Nephron (organoid): ENCODE measurements at regions not wholly inside any gene's neighbourhood (a gene's known extent, or its start where the extent isn't known, plus 50 kb on each side); places are given as distances from the start of the nearest gene placed in this dataset.
"Not testable (repeated sequence)": the region's sequence is repeated elsewhere in the genome, so short reads cannot be mapped to it uniquely, and the experiment has no call there.

ENCODE experiments used
- H3K27ac Mint-ChIP-seq, 3 experiments: 2 replicates each; pipeline ENCODE4 v1.8.0; 2020; ENCODE audit warnings: mixed read lengths in 3 of 3, mild to moderate bottlenecking in 2 of 3, moderate library complexity in 1 of 3
- H3K27me3 Mint-ChIP-seq: 2 replicates; pipeline ENCODE4 v1.8.0; 2021; ENCODE audit warnings: low read depth, mild to moderate bottlenecking, moderate library complexity, mixed read lengths
- H3K36me3 Mint-ChIP-seq: 2 replicates; pipeline ENCODE4 v1.8.0; 2020; ENCODE audit warnings: low read depth, mixed read lengths
- H3K4me1 Mint-ChIP-seq: 2 replicates; pipeline ENCODE4 v1.8.0; 2020; ENCODE audit warnings: mixed read lengths
- H3K4me3 Mint-ChIP-seq, 3 experiments: 2 replicates each; pipeline ENCODE4 v1.8.0; 2020; ENCODE audit warnings: mild to moderate bottlenecking in 3 of 3, mixed read lengths in 3 of 3, moderate library complexity in 2 of 3
- H3K9me3 Mint-ChIP-seq: 2 replicates; pipeline ENCODE4 v1.8.0; 2020; ENCODE audit warnings: mixed read lengths
- TF ChIP-seq, protein P1 (sequence below), 3 experiments: fragments of 200-600 bp; sonication (generic); IDR thresholded peaks; one replicate each; pipeline ENCODE4 v1.5.0; 2021; ENCODE audit warnings: antibody characterized with exemption in 3 of 3; ENCODE audit not compliant: unreplicated experiment in 3 of 3

DNA sequence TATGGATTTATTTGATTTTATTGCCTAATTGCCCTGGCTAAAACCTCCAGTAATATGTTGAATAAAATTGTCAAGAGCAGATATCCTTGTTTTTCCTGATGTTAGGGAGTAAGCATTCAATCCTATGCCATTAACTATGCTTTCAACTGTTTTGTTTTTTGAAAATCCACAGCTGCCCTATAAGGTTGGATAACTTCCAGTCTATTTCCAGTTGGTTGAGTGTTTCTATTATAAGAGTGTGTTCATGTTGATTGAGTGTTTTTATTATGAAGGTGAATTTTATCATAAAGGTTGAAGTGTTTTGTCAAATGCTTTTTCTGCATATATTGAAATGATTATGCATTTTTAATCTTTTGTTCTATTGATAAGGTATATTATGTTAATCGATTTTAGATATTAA is 149.9 kb upstream of the SCN7A start:
- Mint-ChIP-seq H3K4me1 (no peaks in the 10 kb centered on the region), H3K4me3 (no peak overlapping the region), H3K9me3 (peaks cover 4% of the 10 kb centered on the region), H3K27me3 (peaks cover 3% of the 10 kb centered on the region), H3K27ac (no peak overlapping the region), H3K36me3 (no peaks in the 10 kb centered on the region)
- TF ChIP-seq, protein P1, sequence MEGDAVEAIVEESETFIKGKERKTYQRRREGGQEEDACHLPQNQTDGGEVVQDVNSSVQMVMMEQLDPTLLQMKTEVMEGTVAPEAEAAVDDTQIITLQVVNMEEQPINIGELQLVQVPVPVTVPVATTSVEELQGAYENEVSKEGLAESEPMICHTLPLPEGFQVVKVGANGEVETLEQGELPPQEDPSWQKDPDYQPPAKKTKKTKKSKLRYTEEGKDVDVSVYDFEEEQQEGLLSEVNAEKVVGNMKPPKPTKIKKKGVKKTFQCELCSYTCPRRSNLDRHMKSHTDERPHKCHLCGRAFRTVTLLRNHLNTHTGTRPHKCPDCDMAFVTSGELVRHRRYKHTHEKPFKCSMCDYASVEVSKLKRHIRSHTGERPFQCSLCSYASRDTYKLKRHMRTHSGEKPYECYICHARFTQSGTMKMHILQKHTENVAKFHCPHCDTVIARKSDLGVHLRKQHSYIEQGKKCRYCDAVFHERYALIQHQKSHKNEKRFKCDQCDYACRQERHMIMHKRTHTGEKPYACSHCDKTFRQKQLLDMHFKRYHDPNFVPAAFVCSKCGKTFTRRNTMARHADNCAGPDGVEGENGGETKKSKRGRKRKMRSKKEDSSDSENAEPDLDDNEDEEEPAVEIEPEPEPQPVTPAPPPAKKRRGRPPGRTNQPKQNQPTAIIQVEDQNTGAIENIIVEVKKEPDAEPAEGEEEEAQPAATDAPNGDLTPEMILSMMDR (IDR thresholded peaks at IDR 0.05; ENCODE audit: unreplicated experiment in 3 of 3): no peak

DNA sequence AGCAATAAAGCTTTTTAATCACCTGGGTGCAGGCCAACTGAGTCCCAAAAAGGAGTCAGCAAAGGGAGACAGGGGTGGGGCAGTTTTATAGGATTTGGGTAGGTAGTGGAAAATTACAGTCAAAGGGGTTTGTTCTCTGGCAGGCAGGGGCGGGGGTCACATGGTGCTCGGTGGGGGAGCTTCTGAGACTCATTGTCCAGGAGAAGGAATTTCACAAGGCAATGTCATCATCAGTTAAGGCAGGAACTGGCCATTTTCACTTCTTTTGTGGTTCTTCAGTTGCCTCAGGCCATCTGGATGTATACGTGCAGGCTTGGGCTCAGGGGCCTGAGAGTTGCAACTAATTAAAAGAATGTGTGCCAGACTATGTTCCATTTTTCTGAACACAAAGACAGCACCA is 147.5 kb upstream of the SCN7A start:
- H3K27ac Mint-ChIP-seq, H3K4me3 Mint-ChIP-seq, H3K4me1 Mint-ChIP-seq, H3K36me3 Mint-ChIP-seq, H3K27me3 Mint-ChIP-seq, H3K9me3 Mint-ChIP-seq: not testable (repeated sequence)

DNA sequence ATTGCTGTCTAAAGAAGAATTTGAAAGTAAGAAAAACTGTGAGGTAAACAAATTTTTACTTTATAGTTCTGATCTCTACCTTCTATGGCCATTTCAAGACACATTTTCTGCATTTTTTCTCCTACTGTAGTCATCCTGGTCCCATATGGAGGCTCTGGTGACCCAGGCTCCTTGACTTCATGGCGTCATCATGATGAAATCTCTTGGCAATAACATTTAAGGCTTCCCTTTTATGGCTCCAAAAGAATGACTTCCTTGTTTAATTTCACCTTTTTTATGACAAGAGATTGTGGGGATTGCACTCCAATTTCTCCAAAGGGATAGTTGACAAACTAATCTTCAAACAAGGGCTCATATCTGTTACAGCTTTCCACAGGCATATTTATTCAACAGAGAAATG is 143.0 kb upstream of the SCN7A start:
- Mint-ChIP-seq H3K4me3 (no peak overlapping the region), H3K9me3 (peaks cover 8% of the 10 kb centered on the region), H3K27me3 (peaks cover 3% of the 10 kb centered on the region), H3K4me1 (no peaks in the 10 kb centered on the region), H3K36me3 (no peaks in the 10 kb centered on the region), H3K27ac (no peak overlapping the region)
- TF ChIP-seq, protein P1 (IDR thresholded peaks at IDR 0.05; ENCODE audit: unreplicated experiment in 3 of 3): no peak

DNA sequence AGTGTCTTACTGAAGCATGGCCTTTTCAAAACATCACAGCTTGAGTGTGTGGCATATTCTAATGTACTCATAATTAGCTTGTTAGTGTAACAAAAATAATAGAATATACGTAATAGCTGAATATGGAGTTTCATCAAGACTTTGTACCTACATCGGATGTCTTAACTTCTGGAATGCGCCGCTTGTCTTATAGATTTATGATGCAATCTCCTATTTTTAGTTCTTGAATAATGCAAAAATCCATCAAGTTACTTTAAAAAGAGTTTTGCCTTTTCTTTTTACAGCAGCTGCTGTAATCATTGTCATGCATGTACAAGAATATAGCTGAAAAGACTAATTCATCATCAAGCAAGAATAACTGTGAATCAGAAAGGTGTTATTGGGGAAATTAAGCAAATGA is 140.7 kb upstream of the SCN7A start:
- no peaks in the 10 kb centered on the region for H3K4me1 Mint-ChIP-seq

DNA sequence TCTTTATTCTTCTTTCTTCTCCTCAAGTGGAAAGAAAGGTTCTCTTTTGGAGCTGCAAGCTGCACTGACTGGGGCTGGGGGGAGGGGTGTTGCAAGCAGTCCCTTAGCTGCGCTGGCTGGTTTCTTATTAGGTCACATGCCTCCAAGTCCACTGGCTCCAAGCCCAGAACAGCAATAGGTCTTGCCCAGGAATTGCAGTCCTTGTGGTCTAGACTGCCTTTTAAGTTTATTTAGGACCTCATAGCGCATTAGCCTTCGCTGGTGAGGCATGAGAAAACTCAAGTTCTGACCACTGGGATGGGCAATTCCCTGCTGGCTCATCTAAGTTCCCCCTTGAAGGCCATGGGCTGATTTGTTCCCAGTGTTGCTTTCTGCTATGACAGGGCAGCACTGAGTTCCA is 138.6 kb upstream of the SCN7A start:
- peaks cover 13% of the 10 kb centered on the region for H3K9me3 Mint-ChIP-seq
- H3K27ac Mint-ChIP-seq: no peak overlapping the region
- TF ChIP-seq, protein P1 (IDR thresholded peaks at IDR 0.05; ENCODE audit: unreplicated experiment in 3 of 3): no peak
- H3K4me1 Mint-ChIP-seq: no peaks in the 10 kb centered on the region
- H3K27me3 Mint-ChIP-seq: no peaks in the 10 kb centered on the region
- no peak overlapping the region for H3K4me3 Mint-ChIP-seq
- no peaks in the 10 kb centered on the region for H3K36me3 Mint-ChIP-seq

More for the DNA sequence above, 140.7 kb upstream of the SCN7A start:
- no peak overlapping the region for H3K4me3 Mint-ChIP-seq
- TF ChIP-seq, protein P1 (IDR thresholded peaks at IDR 0.05; ENCODE audit: unreplicated experiment in 3 of 3): no peak
- peaks cover 13% of the 10 kb centered on the region for H3K9me3 Mint-ChIP-seq
- H3K36me3 Mint-ChIP-seq: no peaks in the 10 kb centered on the region
- H3K27ac Mint-ChIP-seq: no peak overlapping the region
- no peaks in the 10 kb centered on the region for H3K27me3 Mint-ChIP-seq

DNA sequence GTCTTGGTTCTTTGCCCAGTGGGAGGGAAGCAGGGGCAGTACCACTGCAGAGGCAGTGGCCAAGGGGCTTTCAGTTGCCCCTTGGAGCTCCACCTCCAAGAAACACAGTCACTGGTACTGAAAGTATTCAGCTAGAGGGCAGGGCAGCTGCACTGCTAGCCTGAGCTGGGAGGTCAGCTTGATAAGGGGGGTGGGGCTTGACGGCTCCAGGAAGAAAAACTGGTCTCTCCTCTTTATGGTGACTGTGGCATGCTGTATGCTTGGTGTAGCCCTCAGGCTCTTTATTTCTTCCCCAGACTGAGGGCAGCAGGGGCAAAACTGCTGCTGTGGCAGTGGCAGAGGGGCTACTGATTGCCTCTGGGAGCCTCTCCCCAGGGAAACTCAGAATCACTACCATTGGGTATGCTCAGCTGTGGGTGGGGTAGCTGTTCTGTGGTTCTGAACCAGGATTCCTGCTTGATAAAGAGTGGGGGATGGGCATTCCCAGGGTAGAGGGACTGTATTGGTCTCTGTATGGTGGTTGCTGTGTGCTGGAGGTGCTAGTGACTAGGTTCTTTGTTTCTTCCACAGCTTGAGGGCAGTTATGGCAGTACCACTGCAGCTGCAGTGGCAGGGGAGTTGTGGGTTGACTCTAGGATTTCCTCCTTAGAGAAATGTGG is 134.6 kb upstream of the SCN7A start:
- Mint-ChIP-seq H3K27ac (no peak overlapping the region), H3K4me3 (no peak overlapping the region)
- TF ChIP-seq, protein P1 (IDR thresholded peaks at IDR 0.05; ENCODE audit: unreplicated experiment in 3 of 3): no peak

More for the DNA sequence above, 134.6 kb upstream of the SCN7A start:
- Mint-ChIP-seq H3K9me3 (peaks cover 33% of the 10 kb centered on the region), H3K4me1 (no peaks in the 10 kb centered on the region), H3K27me3 (no peaks in the 10 kb centered on the region), H3K36me3 (no peaks in the 10 kb centered on the region)
